IMR-90 (cell line): ENCODE measurements at regions not wholly inside any gene's neighbourhood (a gene's known extent, or its start where the extent isn't known, plus 50 kb on each side); places are given as distances from the start of the nearest gene placed in this dataset.

Source experiments
- CEBPB ChIP-seq: IDR thresholded peaks from 2 replicates; pipeline ENCODE4 v1.6.1; 2012; ENCODE audit warnings: low read depth, low read length, improper control_type of control experiment
- CTCF ChIP-seq: conservative IDR thresholded peaks from 2 replicates; pipeline ENCODE4 v1.5.1; 2012; ENCODE audit warnings: mild to moderate bottlenecking, low read depth, low read length, improper control_type of control experiment
- ELK1 ChIP-seq: fragments of 150-350 bp; IDR thresholded peaks from 2 replicates; pipeline ENCODE4 v1.6.1; 2016; ENCODE audit warnings: low read depth, mild to moderate bottlenecking, low read length, moderate library complexity, borderline replicate concordance
- FOS ChIP-seq: fragments of 150-350 bp; IDR thresholded peaks from 2 replicates; pipeline ENCODE4 v1.6.1; 2016; ENCODE audit warnings: low read depth, low read length
- MAFK ChIP-seq: IDR thresholded peaks from 2 replicates; pipeline ENCODE4 v1.6.1; 2012; ENCODE audit warnings: low read depth, low read length, improper control_type of control experiment
- MXI1 ChIP-seq: IDR thresholded peaks from 2 replicates; pipeline ENCODE4 v1.6.1; 2012; ENCODE audit warnings: low read depth, mild to moderate bottlenecking, low read length, moderate library complexity, borderline replicate concordance
- POLR2A ChIP-seq: IDR thresholded peaks from 2 replicates; pipeline ENCODE4 v1.6.1; 2012; ENCODE audit warnings: mild to moderate bottlenecking, low read depth, low read length
- RAD21 ChIP-seq: IDR thresholded peaks from 2 replicates; pipeline ENCODE4 v1.6.1; 2012; ENCODE audit warnings: low read length, improper control_type of control experiment

GRCh38 chr7:91683823-91684222, 196.7 kb downstream of the MTERF1 start:
- no peak for TF ChIP-seq ELK1
- TF ChIP-seq CTCF: no peak
- no peak for TF ChIP-seq MAFK
- no peak for TF ChIP-seq RAD21
- TF ChIP-seq CEBPB: no peak
- no peak for TF ChIP-seq MXI1
- TF ChIP-seq POLR2A: no peak
- TF ChIP-seq FOS: no peak
